Hematopoietic multipotent progenitor cell treated with erythropoietin and hydrocortisone succinate and interleukin-3 and kit ligand, for 17 days (in vitro differentiated cells): ENCODE measurements at regions not wholly inside any gene's neighbourhood (a gene's known extent, or its start where the extent isn't known, plus 50 kb on each side); places are given as distances from the start of the nearest gene placed in this dataset.

Source experiments
- DNase-seq: peaks from one replicate; pipeline ENCODE4 v3.0.0-alpha.2; 2015; ENCODE audit warnings: low spot score

DNA sequence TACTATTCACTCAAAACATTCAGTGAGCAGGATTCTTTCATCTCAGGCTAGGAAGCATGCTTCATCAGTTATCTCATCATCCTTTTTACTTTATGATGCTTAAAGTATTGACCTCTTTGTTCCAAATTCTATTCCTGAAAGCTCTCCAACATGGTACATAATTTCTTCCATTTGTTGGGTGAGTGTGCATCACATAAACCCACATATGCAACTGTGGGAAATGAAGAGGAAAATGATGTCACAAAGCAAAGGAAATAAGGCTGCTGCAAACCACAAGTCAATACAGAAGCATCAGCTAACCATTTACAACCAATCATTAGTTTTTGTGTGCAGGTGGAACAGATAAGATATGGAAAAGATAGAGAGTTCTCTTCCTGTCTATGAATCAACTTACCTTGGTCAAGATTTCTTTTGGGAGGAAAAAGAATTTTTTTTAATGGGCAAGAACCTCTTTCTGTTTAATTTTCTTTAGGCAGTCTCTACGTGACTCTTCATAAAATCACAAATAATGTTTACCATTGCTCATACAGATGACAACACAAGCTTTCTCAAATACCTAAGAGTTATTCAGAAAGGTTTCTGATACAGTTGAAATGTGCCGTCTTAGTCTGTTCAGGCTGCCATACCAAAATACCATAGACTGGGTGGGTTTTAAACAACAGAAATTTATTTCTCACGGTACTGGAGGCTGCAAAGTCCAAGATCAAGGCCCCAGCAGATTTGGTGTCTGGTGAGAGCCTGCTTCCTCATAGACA, 259.9 kb downstream of the ADGRG6 start:
- DNase-seq, result no peak

DNA sequence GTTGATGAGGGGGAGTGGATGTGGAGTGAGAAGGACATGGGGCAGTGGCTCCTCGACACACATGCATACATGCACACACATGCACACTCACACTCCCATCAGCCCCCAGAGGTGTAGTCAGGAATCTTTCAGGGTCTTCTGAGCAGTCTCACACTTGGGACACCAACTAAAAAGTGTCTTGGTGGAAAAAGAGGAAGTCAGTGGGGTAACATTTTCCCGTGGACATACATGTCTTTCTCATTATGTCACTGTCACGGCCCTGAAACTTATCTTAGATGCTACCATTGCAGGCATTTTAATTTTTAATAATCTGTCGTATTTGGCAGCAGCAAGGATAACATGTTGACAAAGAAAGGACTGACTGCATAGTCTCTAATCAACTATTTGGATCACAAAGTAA, 261.1 kb downstream of the ADGRG6 start:
- no peak for DNase-seq

DNA sequence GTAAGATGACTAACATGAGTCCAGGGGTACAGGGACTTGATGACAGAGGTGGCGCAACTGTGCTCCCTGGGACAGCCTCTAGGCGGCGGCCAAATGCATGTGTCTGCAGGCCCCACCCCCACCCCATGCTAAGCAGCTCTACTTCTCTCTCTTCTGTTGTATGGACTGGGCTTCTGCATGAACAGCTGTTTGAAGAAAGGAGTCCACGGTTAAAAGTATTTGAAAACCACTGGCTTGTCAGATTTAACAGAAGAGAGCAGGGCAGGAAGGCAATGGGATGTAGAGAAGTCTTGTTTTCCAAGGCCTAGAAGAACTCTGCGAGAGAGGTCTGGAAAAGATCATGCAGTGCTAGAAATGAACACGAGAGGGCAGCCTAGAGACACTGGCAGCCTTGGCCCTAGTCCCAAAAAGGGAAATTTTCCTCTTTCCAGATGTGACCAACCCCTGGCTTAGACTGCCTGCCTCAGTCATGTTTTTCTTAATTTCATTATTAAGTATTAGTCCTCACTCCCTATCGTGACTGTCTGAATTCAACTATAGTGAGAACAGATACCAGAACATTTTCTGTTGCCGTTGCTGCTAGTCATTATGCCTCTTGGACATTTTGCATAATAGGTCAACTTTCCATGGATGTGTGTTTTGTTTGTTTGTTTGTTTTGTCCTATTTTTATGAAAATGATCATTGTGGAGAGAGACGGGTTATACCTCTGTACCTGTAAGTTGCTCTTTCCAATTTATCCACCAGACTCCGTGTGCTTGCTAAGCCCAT, 265.0 kb downstream of the ADGRG6 start:
- DNase-seq, result peak; percentile 36

DNA sequence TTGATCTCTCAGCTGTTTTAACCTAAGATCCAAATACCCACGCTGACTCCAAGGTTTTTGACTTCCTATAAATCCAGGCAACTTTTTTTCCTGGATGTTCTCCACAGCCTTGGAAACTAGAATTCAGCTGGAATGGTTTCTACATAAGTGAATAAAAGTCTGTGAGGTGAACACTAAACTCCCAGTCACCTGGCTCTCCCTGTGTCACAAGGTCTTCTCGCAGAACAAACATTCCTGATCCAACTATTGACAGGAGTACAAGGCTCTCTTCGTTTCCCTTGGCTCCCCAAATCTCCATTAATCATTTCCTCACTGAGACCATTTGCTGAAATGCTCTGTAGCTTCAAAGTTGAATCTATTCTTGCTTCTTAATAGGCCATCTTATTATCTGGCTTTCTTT, 265.7 kb downstream of the ADGRG6 start:
- no peak for DNase-seq

DNA sequence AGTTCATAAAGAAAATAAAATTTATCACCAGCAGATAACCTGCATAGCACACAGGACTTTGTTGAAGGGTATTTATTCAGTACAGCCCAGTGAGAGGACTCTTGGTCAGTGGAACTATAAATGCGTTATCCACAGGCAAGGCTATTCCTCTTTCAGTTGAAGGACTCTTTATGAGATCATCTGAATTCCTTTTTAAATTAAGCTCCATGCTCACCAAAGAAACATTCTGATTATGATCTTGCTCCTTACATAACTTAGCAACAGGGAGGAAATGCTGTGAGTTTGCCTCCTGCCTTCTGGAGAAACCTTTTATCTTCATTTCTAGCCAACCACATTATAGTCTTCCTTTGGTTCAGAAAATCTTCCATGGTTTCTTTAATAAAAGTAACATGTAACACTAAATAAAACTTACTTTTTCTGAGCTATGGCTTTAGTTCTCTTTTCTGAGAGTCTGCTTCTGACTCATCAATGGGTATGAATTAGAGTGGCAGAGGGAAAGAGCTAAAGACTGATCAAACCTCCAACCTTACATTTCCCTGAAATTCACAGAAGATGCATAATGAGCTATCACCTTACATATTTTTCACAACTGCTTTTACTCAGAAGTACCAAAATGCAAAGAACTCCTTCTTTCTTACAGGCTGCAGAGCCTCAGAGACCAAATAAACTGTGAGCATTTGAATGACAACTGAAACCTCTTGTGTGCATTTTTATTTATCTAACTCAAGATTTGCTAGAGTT, 267.2 kb downstream of the ADGRG6 start:
- DNase-seq, result no peak

DNA sequence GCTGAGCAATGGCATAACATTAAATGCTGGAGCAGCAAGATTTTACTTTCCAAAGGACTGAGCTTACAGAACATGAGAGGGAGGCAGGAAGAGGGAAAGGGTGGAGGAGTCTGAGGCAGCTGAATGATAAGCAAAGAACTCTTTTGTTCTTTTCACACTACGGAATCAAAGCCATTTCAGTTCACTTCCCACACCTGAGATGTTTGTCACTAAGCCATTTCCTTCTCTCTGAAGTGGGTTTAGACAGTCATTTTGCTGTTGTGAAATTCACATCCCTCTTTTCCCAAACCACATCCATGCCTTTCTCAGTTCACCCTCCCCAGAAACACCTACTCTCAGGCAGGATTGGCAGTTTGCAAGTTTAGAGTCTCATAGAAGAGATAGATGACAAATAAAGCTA, 267.9 kb downstream of the ADGRG6 start:
- DNase-seq, result no peak

DNA sequence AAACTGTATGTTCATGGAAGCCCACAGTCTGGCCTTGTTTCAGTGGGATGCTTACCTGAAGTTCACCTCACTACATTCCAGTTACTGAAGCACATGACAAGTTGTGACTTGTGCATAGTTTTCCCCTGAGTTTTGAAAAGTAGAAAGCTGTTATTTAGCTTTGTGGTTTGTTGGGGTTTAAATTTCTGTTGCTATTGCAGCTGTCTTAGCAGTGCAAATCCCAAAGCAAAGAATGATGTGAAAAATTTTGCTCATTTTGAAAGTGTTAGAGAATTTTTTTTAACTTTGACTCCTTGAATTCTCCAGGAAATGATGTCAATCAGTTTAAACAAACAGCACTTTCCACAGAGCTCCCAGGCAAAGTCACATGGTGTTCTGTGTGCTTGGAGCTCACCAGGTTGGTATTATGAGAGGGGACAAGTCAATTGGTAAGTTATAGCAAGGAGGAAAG, 268.4 kb downstream of the ADGRG6 start:
- DNase-seq, result no peak

DNA sequence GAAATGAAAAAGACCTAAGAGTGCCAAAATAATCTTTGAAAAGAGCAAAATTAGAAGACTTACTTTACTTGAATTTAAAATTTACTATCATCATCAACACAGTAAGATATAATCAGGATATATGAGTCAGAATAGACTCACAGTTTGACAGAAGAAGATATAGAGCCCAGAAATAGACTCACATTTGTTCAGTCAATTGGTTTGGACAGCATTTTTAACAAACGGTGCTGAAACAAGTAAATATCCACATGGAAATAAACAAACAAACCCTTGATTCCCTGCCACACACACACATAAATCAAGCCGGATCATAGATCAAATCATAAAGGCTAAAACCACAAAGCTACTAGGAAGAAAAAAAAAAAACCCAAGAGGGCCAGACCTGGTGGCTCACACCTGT, 291.1 kb downstream of the ADGRG6 start:
- DNase-seq, result no peak

DNA sequence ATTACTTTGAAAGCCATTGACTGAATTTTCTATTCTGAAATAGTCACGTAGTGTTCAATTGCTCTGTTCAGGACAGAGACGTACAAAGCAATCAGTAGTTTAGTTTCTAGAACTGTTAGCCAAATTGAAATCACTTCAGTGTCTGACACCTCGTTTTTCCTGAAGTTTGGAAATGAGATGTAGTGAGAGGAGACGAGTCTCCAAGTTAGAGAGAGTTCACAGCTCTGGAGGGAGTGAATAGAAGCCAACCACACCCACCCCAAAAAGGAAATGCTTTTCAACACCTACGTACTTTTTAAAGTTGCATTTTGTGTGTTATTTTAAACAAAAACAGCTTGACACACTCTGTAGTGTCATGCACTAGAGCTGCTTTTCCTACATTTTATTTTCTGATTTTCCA, 296.0 kb downstream of the ADGRG6 start:
- DNase-seq, result no peak

DNA sequence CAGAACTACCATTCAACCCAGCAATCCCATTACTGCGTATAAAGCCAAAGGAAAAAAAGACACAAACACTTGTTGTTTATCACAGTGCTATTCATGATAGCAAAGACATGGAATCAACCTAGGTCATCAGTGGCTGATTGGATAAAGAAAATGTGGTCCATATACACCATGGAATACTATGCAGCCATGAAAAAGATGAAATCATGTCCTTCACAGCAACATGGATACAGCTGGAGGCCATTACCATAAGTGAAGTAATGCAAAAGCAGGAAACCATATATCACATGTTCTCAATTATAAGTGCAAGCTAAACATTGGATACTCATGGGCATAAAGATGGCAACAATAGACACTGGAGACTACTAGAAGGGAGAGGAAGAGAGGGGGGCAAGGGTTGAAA, 299.6 kb downstream of the ADGRG6 start:
- DNase-seq, result no peak

DNA sequence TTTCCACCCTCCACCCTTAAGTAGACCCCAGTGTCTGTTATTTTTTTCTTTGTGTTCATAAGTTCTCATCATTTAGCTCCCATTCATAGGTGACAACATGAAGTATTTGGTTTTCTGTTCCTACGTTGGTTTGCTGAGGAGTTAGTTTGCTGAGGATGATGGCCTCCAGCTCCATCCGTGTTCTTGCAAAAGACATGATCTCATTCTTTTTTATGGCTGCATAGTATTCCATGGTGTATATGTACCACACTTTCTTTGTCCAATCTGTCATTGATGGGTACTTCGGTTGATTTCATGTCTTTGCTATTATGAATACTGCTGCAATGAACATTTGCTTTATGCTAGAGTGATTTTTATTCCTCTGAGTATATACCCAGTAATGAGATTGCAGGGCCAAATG, 301.2 kb downstream of the ADGRG6 start:
- no peak for DNase-seq

DNA sequence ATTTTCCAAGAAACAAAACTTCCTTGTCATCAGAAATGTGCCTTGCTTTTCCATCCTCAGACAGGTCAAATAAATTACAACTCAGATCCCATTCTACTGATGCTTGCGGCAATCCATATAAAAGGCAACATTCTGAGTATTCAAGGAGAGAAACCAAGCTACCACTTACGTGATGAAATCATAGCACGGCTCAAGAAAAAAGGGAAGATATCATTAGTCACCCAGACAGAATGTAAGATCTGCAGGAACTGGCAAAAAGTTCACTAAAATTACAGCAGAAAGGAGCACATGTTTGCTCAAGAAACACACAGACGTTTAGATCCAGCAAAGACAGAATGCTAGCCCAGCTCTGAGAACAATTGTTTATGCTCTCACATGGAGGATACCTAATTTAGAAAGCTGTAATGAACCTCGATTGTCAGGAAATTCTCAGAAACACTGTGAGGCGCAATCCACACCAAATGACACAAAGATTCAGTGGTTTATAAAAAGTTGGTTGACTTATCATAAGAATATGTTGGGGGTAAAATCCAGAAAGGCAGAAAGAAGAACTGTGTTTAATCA, 304.2 kb downstream of the ADGRG6 start:
- DNase-seq, result no peak

DNA sequence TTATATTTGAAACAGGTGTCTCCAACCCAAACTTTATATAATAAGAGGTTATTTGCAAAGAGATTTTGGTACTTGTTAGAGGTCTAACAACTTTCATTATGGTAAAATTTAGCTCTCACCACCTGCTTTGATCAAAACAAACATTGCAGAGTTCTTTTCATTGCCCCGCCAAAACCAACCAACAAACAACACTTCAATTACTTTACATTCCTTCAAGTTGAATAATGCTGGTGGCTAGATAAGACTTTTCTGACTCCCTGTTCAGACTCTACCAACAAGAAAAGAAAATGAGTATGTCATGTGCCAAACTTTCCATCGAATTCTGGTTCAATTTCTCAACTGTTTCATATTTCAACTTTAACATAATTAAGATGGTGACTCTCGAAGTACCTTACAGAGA, 311.1 kb downstream of the ADGRG6 start:
- no peak for DNase-seq

DNA sequence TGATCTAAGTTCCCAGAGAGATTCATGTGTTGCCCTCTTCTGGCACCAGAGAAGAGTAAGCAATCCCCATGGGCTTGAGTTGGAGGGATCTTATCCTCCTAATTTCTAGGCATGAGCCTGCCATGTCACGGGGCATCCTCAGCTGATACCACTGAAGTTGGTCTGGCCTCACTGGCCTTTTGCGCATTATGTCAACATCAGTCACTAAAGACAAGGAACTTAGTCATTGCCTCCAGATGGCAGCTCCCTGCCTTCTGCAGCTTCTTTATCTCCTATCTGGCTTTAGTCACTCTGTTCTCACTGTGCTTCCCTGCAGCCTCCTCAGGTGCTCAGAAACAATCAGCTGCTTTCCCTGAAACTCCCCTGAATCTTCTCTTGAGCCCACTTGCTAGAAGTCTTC, 312.2 kb downstream of the ADGRG6 start:
- no peak for DNase-seq

DNA sequence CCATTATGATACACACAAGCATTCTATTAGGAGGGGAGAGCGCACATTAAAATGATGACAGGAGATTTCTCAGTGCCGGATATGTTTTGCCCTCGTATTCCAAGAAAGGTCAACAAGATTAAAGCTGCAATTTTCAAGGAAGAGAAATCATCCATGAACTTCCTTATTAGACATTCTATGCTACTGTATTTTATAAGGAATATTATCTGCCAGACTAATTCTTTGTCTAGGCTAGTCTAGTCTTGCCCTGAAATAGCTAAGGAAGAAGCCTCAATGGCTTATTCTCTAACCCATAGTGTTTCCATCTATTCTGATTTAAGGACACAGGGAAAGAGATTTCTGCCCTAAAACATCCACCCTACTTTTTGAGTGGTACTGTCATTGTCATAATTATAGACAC, 315.4 kb downstream of the ADGRG6 start:
- DNase-seq, result no peak

DNA sequence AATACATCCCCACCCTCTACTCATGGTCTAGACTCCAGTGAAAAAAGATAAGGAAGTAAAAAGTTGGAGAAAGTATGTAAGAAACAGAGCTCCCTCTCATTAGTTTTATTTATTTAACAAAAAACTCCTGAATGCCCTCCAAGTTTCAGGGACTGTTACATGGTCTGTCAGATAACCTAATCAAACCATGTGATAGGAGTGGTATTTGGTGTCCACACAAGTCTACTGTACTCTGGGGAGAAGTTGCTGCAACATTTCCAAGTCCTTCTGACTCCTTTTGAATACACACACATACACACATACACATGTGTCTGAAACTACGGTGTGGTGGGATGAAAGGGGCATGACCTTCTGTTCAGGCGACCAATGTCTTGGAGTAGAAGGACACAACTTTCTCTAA, 320.0 kb downstream of the ADGRG6 start:
- no peak for DNase-seq

DNA sequence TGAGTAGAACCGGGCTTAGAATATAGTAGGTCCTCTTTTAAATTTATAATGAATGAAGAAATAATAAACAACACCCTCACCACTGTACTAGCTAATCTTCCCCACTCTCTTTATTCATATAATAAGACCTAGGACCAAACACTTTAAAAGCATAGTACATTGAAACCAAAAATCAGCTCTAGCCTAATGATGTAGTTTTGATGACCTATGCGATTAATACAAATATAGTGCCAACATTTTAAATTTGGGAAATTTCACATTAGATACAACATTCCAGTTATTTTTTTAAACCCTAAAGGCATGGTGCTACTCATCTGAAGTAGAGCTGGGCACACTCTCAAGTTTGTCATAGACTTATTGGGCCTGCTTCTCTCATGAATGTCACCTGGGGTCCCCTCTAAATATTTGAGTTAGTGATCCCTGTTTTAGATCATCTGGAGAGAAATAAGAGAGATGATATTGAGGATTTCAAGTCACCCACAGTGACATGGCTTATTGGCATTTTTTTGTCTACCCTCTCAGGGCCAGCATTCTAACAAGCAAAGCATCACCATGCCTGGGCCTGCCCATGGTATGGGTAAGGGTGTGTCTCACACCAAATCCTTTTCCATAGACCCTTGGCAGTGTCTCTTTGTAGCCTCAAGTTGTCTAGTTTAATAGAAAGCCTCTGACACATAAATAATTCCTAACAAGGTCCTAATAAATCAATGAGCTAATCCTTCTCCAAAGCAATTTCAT, 319.8 kb downstream of the HIVEP2 start:
- no peak for DNase-seq

DNA sequence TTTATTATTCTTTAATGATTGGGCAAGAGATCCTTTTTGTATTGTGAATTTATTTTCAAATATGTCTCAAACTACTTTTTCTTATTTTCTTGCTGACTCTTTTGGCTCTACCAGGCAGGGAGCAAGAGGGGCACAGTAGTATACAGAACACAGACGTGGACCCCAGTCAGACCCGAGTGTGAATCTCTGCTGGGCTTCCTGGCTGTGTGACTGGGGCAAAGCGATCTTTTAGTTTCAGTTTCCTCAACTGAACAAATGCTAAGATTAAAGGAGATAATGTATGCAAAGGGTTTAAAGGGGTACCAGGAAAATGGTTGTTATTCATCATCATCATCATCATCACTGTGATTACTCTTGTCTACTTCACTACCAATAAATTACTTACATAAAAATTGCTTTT, 317.5 kb downstream of the HIVEP2 start:
- DNase-seq, result no peak

DNA sequence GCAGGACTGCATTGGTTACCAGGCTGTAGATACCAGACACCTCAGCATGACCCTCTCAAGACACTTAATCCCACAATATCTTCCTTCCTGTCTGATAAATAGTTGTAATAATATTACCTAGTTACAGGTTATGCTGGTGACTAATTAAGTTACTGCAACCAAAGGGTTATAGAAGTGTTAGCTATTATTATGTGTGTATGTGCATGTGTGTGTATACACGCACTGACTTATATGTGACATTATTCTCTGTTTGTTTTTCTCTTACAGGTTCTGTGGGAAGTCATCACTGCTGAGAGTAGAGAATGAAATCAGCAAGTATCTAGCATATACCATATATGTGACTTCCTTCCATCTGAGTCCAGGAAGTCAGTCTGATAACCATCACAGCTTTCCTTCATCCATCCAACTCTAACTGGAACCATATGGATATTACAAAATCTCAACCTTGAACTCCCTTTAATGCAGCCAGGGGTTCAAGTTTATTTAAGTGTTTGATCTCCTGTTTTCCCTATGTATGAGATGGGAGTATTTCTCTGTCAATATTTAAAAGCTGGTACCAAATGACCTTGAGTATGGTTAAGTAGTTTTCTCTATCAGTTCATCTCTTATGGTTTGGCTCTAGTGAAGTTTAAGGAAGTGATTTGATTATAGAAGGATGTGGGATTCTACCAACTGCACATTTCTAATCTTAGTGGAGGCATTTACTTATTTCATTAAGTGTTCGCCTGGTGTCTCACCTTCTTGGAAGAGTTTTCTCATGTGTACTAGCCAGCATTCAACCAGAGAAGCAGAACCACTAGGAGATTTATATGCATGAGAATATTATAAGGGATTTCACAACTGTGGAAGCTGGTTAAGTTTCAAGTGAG, 313.2 kb downstream of the HIVEP2 start:
- no peak for DNase-seq

DNA sequence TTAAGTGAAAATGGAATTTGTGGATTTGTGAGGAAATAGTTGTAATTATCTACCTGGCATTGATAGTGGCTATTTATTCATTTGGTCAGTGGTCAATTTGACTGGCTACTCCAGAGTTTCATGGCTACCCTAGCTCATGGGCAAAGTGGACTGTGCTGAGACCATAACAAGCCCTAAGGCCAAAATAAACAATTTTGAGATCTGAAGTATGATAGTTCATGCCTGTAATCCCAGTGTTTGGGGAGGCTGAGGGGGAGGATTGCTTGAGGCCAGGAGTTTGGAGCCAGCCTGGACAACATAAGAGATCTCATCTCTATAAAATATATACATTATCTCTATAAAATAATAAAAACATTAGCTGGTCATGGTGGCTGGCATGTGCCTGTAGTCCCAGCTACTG, 311.7 kb downstream of the HIVEP2 start:
- DNase-seq, result no peak

DNA sequence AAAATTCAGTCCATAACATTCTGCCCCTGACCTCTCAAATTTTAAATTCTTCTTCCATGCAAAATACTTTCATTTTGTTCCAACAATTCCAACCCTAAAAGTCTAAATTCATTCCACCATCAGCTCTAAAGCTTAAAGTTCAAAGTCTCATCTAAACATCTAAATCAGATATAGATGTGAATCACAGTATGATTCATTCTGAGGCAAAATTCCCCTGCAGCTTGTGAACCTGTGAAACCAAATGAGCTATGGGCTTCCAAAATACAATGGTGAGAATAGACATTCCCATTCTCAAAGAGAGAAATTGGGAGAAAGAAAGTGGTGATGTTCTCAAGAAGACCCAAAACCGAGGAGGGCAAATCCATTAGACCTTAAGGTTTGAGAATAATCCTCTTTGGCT, 309.8 kb downstream of the HIVEP2 start:
- DNase-seq, result no peak
